ENCODE measurements at regions not wholly inside any gene's neighbourhood (a gene's known extent, or its start where the extent isn't known, plus 50 kb on each side); places are given as distances from the start of the nearest gene placed in this dataset.

- Histone ChIP-seq H3K4me2 (ENCODE audit: low read length) (no peak overlapping the region), H3K27me3 (ENCODE audit: control insufficient read depth, low read length) (peaks cover 22% of the 10 kb centered on the region), H3F3A (ENCODE audit: control insufficient read depth, insufficient read depth) (no peaks in the 10 kb centered on the region), H3K9me2 (replicated peaks; ENCODE audit: control insufficient read depth, low read length) (no peaks in the 10 kb centered on the region), H3K79me2 (ENCODE audit: control insufficient read depth, low read length) (no peaks in the 10 kb centered on the region), H3K27ac (ENCODE audit: low read depth, low read length) (no peak overlapping the region), H4K20me1 (ENCODE audit: control insufficient read depth, insufficient read depth, low read depth, low read length) (no peaks in the 10 kb centered on the region), H3K4me3 (ENCODE audit: low read length) (no peak overlapping the region), H3K4me1 (ENCODE audit: control insufficient read depth, low read length) (no peaks in the 10 kb centered on the region), H3K9me3 (ENCODE audit: control insufficient read depth, insufficient read depth, low read length) (no peaks in the 10 kb centered on the region), H3K36me3 (ENCODE audit: control insufficient read depth, low read length) (no peaks in the 10 kb centered on the region)
- no peak for TF ChIP-seq EZH2phosphoT487 (IDR thresholded peaks at IDR 0.05; ENCODE audit: borderline replicate concordance, low read length)
- TF ChIP-seq CTCF (IDR thresholded peaks at IDR 0.05; ENCODE audit: low read depth, low read length, poor library complexity, severe bottlenecking), result no peak
These were observed 195.2 kb downstream of the FCRL5 start for GRCh38 chr1:157357111-157357510.

- H4K20me1 ChIP-seq (ENCODE audit: control insufficient read depth, insufficient read depth, low read depth, low read length), result no peaks in the 10 kb centered on the region
- no peak overlapping the region for H3K4me2 ChIP-seq (ENCODE audit: low read length)
- H3K27ac ChIP-seq (ENCODE audit: low read depth, low read length), result no peak overlapping the region
- H3K4me1 ChIP-seq (ENCODE audit: control insufficient read depth, low read length), result no peaks in the 10 kb centered on the region
- no peaks in the 10 kb centered on the region for H3K79me2 ChIP-seq (ENCODE audit: control insufficient read depth, low read length)
- H3K9me3 ChIP-seq (ENCODE audit: control insufficient read depth, insufficient read depth, low read length), result no peaks in the 10 kb centered on the region
- no peaks in the 10 kb centered on the region for H3K36me3 ChIP-seq (ENCODE audit: control insufficient read depth, low read length)
- no peak overlapping the region for H3K4me3 ChIP-seq (ENCODE audit: low read length)
- H3K27me3 ChIP-seq (ENCODE audit: control insufficient read depth, low read length), result peaks cover 22% of the 10 kb centered on the region
- H3K9me2 ChIP-seq (replicated peaks; ENCODE audit: control insufficient read depth, low read length), result no peaks in the 10 kb centered on the region
- TF ChIP-seq EZH2phosphoT487 (IDR thresholded peaks at IDR 0.05; ENCODE audit: borderline replicate concordance, low read length), result no peak
- no peak for TF ChIP-seq CTCF (IDR thresholded peaks at IDR 0.05; ENCODE audit: low read depth, low read length, poor library complexity, severe bottlenecking)
- no peaks in the 10 kb centered on the region for H3F3A ChIP-seq (ENCODE audit: control insufficient read depth, insufficient read depth)
These were observed 195.7 kb downstream of the FCRL5 start for GRCh38 chr1:157356601-157357000.

GRCh38 chr1:157353546-157353945, 198.8 kb downstream of the FCRL5 start:
- Histone ChIP-seq H3K4me2 (ENCODE audit: low read length) (no peak overlapping the region), H3F3A (ENCODE audit: control insufficient read depth, insufficient read depth) (no peaks in the 10 kb centered on the region), H3K9me2 (replicated peaks; ENCODE audit: control insufficient read depth, low read length) (no peaks in the 10 kb centered on the region), H3K27me3 (ENCODE audit: control insufficient read depth, low read length) (peaks cover 22% of the 10 kb centered on the region), H3K9me3 (ENCODE audit: control insufficient read depth, insufficient read depth, low read length) (no peaks in the 10 kb centered on the region), H3K36me3 (ENCODE audit: control insufficient read depth, low read length) (no peaks in the 10 kb centered on the region), H3K4me3 (ENCODE audit: low read length) (no peak overlapping the region), H4K20me1 (ENCODE audit: control insufficient read depth, insufficient read depth, low read depth, low read length) (no peaks in the 10 kb centered on the region), H3K79me2 (ENCODE audit: control insufficient read depth, low read length) (no peaks in the 10 kb centered on the region), H3K4me1 (ENCODE audit: control insufficient read depth, low read length) (no peaks in the 10 kb centered on the region), H3K27ac (ENCODE audit: low read depth, low read length) (no peak overlapping the region)
- TF ChIP-seq CTCF (IDR thresholded peaks at IDR 0.05; ENCODE audit: low read depth, low read length, poor library complexity, severe bottlenecking) (no peak), EZH2phosphoT487 (IDR thresholded peaks at IDR 0.05; ENCODE audit: borderline replicate concordance, low read length) (no peak)
